Ammon's horn (tissue), 1 donor: ENCODE measurements at regions not wholly inside any gene's neighbourhood (a gene's known extent, or its start where the extent isn't known, plus 50 kb on each side); places are given as distances from the start of the nearest gene placed in this dataset.
A peak's percentile ranks its signal among the peaks of the same experiment; 100 is the strongest.

ENCODE experiments used
- DNase-seq: peaks from one replicate; pipeline ENCODE4 v3.0.0-alpha.2; 2016; ENCODE audit warnings: low spot score

DNA sequence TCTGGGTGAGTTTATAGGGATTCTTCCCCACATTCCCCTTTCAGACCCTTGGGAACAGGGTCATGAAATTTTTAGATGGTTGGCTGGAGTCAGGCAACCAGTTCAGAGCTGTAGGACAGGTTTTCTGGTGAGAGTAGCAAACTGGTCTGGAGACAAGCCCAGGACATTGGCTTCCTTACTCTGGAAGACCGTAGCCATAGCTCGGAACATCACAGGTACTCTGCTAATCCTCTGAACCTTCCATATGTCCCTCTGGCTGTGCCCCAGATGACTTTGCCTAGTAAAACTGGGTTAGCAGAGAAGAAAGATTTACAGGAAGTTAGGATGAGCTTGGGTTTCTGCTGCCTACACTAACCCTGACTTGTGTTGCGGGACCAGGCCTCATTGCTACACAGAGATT is 104.5 kb upstream of the MKLN1 start:
- DNase-seq, result no peak

DNA sequence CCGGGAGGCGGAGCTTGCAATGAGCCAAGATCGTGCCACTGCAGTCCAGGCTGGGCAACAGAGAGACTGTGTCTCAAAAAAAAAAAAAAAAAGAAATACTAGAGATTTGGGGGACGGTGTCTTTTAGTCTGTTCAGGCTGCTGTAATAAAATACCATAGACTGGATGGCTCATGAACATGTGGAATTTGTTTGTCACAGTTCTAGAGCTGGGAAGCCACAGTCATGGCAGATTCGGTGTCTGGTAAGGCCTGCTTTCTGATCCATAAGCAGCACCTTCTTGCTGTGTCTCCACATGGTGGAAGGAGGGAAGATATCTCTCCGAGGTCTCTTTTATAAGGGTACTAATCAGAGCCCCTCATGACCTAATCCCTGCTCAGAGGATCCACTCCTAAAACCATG is 102.7 kb upstream of the MKLN1 start:
- no peak for DNase-seq

DNA sequence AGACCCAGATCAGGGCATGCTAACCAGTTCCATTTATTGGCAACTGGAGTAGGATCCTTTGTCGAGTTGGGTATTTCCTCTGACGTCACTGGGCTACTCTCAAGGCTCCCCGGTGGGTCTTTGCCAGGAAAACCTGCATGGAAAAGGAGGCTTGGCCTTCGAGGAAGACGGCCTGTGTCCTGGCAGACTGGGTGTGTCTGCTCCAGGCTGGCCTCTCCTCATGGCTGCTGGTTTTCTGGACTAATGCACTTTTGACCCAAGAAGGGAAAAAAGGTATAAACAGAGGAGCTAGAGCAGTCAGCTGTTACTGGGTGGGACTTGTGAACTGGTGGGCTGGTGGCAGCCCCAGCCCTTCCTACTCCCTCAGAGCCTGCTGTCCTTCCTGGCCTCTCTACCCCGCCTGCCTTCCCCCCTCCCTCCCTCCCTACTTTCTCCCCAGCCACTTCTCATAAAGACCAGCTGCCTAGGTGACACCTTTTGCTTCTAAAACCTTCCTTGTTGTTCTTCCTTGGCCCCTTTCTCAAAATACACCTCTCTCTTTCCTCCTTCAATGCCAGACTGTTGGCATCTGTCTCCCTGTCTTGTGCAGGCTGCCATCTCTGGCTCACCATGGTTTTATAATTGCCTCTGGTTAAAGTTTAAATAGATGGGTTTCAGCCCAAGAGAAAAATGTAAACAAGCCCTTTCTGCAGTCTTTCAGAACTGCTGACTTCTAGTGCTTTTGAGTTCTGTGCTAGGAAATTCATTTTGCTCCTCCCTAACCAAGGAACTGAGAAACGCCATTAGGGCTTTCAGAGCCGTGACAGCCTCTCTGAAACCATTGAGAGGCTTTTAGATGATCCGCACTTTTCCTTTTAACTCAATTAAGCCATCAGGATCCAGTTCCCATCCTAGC is 101.8 kb upstream of the MKLN1 start:
- no peak for DNase-seq

GRCh38 chr7:131226514-131226865 is 101.2 kb upstream of the MKLN1 start:
- no peak for DNase-seq

- DNase-seq, result peak; percentile 57
Measured at GRCh38 chr7:131231381-131232220, 96.1 kb upstream of the MKLN1 start.

GRCh38 chr7:131232768-131233167 is 94.9 kb upstream of the MKLN1 start:
- DNase-seq, result no peak

- no peak for DNase-seq
Measured at GRCh38 chr7:131233193-131233592, 94.5 kb upstream of the MKLN1 start.

- DNase-seq, result no peak
Measured at GRCh38 chr7:131234719-131235488, 92.8 kb upstream of the MKLN1 start.

DNA sequence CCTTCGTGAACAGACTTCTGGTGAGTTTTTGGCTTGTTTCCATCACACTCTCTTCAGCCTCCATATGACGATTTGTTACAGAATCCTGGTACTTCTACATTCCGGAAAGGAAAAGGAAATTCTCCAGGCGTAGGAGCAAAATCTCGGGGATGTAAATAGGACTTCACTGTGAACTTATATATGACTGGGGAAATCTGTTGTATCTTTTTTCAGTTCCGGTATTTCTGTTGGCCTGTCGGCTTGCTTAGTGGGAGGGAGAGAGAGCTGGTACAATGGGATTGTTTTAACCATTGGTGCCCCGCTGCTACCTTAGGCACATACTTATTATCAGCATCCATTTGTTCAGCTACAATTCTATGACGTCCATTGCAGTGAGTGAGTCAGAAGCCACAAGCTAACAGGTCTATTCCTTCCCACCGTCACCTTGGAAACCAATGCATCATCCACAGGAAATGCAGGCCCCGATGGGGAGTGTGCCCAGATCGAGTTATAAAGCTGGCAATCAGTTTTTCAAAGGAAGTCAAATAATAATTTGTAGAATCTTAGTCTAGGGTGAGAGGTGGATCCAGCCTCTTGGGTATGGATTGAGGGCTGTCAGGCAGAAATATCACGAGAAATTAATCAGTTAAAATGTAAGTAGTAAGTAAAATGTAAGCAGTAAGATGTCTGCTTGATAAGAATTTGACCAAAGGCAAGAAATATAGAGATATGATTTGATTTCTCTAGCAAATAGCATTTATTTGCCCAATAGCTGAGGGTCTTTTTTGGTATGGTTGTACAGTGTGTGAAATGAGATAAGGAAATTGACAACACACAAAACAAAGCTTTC is 92.0 kb upstream of the MKLN1 start:
- DNase-seq, result peak; percentile 82

DNA sequence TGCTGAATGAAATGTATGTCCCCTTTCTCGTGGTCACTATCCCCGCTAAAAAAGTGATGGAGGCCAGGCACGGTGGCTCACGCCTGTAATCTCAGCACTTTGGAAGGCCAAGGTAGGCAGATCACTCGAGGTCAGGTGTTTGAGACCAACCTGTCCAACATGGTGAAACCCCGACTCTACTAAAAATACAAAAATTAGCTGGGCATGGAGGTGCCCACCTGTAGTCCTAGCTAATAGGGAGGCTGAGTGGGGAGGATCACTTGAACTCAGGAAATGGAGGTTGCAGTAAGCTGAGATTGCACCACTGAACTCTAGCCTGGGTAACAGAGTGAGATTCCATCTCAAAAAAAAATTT is 91.4 kb upstream of the MKLN1 start:
- no peak for DNase-seq

GRCh38 chr7:131238347-131238931 is 89.2 kb upstream of the MKLN1 start:
- DNase-seq, result no peak

DNA sequence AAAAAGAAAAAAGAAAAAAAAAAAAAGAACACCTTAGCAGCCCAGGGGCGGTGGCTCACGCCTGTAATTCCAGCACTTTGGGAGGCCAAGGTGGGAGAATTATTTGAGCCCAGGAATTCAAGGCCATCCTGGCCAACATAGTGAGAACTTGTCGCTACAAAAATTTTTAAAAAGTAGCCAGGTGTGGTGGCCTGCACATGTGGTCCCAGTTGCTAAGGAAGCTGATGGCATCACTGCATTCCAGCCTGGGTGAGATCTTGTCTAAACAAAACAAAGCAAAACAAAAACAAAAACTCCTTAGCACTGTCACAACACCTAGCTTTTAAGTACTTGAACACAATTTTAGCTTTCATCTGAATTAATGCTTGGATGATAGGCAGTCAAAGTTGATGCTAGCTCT is 86.3 kb upstream of the MKLN1 start:
- DNase-seq, result no peak

DNA sequence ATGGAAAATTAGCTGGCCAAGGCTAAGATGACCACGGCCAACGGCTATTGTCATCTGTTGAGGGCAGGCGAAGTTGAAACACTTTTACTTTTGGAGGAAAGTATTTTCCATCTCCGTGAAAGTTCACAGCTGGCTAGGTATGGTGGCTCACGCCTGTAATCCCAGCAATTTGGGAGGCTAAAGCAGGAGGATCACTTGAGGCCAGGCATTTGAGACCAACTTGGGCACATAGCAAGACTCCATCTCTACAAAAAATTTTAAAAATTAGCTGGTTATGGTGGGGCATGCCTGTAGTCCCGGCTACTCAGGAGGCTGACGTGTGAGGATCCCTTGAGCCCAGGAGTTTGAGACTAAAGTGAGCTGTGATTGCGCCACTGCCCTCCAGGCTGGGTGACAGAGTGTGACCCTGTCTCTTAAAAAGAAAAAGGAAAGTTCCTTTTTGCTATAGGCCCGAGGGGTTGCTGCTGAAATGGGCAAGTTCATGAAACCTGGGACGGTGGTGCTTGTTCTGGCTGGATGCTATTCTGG is 85.5 kb upstream of the MKLN1 start:
- DNase-seq, result no peak

DNA sequence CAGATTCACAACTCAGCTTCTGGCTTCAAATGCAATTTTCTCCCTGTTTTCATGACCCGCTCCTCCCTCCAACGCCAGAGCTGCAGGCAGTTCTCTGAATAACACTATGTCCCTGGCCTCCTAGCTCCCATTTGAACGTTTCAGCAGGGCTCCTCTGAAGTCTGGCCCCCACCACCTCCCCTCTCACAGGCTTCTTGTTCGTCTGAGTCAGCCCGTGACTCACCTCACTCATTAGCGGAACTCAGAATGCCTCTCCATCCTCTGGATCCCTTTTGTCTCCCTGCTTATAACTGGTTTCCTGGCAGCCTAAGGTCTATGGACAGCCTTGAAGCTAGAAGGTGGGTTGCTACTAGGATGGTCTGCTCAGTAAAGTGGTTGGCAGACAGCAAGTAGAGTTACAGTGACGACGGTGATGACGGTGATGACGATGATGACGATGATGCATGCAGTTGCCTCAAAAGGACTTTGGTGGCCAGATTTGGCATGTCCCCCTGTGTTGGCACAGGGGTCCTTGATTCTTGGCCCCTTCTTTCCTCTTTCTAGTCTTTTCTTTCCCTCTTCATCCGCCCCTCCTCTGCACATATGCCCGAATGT is 83.3 kb upstream of the MKLN1 start:
- peak; percentile 62 for DNase-seq

DNA sequence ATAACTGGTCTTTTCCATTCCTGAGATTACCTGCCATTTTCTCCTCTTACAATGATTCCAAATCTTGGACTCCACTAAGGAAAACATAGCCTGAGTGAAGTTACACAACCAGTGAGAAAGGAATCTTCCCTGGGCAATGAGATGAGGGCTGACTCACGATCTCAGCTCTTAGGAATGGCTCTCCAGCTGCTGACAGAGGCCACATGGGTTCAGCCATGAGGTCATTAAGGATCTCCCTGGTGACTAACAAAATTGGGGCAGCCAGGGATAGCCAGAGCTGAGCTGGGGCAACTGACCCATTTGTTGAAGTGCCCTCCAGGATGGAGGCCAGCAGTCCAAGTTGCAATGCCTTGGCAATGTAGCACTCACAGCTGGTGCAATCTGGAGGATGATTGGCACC is 78.7 kb upstream of the MKLN1 start:
- DNase-seq, result no peak

GRCh38 chr7:131249483-131249882 is 78.2 kb upstream of the MKLN1 start:
- DNase-seq, result no peak

DNA sequence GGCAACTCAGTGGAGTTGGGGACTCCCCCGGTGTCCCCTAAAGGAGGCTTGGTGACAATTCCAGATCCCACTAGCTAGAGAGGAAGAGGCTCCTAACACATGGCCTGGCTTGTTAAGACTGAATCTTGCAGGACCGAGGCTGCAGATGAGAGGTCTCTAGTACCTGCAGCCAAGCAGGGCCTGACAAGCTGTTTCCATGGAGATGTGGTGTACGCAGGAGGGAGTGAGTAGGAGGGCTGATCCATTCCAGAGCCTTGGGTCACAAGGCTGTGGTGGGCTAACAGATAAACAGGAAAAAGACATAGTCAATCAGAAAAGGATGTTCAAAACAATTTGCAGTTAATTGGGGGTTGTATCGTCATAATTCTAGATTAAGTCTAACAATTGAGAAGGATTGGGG is 77.3 kb upstream of the MKLN1 start:
- DNase-seq, result no peak

- no peak for DNase-seq
Measured at GRCh38 chr7:131251371-131251770, 76.3 kb upstream of the MKLN1 start.

DNA sequence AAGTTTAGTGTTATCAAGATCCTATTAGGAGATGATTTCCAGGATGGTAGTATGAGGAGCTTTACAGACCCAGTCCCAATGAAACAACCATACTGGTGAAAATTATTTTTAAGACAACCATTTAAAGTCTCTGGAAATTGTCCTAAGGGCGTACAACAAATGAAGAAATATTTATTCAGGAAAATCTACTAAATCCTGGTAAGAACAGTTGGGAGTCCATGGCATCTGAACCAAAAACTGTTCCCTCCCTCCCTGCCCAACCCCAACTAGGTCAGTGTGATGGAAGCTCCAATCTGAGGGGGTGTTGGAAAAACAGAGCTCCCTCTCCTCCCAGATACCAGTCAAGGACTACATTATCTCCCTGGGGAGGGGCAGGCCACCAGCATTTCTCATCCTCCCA is 74.7 kb upstream of the MKLN1 start:
- DNase-seq, result no peak

DNA sequence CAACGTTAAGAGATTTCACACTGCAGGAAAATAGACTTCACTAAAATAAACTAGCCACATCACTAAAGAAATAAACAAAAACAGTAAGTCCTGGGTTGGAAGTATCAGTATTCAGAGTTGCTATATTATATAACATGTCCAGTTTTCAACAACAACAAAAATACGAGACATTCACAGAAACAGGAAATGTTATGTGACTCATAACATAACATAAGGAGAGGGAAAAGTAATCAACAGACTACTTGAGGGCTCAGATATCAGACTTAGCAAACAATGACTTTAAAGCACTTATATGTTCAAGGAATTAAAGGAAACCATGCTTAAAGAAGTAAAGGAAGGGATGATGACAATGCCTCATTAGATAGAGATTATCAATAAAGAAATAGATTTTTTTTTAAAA is 73.5 kb upstream of the MKLN1 start:
- no peak for DNase-seq

- DNase-seq, result no peak
Measured at GRCh38 chr7:131255242-131255641, 72.4 kb upstream of the MKLN1 start.
